Chondrocyte (in vitro differentiated cells): ENCODE measurements at regions not wholly inside any gene's neighbourhood (a gene's known extent, or its start where the extent isn't known, plus 50 kb on each side); places are given as distances from the start of the nearest gene placed in this dataset.
"Not testable (repeated sequence)": the region's sequence is repeated elsewhere in the genome, so short reads cannot be mapped to it uniquely, and the experiment has no call there.

ENCODE experiments used
- DNase-seq: peaks from one replicate; pipeline ENCODE4 v3.0.0; 2021; ENCODE audit warnings: mixed read lengths, low spot score
- H3K27ac Mint-ChIP-seq: one replicate; pipeline ENCODE4 v1.8.0; 2021; ENCODE audit warnings: mild to moderate bottlenecking, moderate library complexity, mixed read lengths; ENCODE audit not compliant: unreplicated experiment
- H3K27me3 Mint-ChIP-seq: 2 replicates; pipeline ENCODE4 v1.8.0; 2021; ENCODE audit warnings: low read depth, mixed read lengths
- H3K36me3 Mint-ChIP-seq: 2 replicates; pipeline ENCODE4 v1.8.0; 2021; ENCODE audit warnings: low read depth, mixed read lengths
- H3K4me1 Mint-ChIP-seq: 2 replicates; pipeline ENCODE4 v1.8.0; 2021; ENCODE audit warnings: low read depth, mild to moderate bottlenecking, mixed read lengths
- H3K4me3 Mint-ChIP-seq: one replicate; pipeline ENCODE4 v1.8.0; 2021; ENCODE audit warnings: mild to moderate bottlenecking, moderate library complexity, mixed read lengths; ENCODE audit not compliant: unreplicated experiment
- H3K9me3 Mint-ChIP-seq: 2 replicates; pipeline ENCODE4 v1.8.0; 2021; ENCODE audit warnings: low read depth, mixed read lengths
- CTCF ChIP-seq: fragments of 200-600 bp; sonication (generic); IDR thresholded peaks from 2 replicates; pipeline ENCODE4 v1.5.0; 2021; ENCODE audit warnings: antibody characterized with exemption, mild to moderate bottlenecking, moderate library complexity

- Mint-ChIP-seq H3K27ac (no peak overlapping the region), H3K9me3 (no peaks in the 10 kb centered on the region), H3K4me3 (no peak overlapping the region), H3K36me3 (no peaks in the 10 kb centered on the region), H3K27me3 (no peaks in the 10 kb centered on the region), H3K4me1 (no peaks in the 10 kb centered on the region)
- DNase-seq, result peak; percentile 90
- no peak for TF ChIP-seq CTCF
These were observed 4274.9 kb upstream of the OR11H1 start for GRCh38 chr22:11253000-11253511.

- H3K4me3 Mint-ChIP-seq, H3K27me3 Mint-ChIP-seq, H3K36me3 Mint-ChIP-seq, H3K9me3 Mint-ChIP-seq, H3K27ac Mint-ChIP-seq, H3K4me1 Mint-ChIP-seq, DNase-seq: not testable (repeated sequence)
These were observed 4257.0 kb upstream of the OR11H1 start for GRCh38 chr22:11270981-11271380.

- not testable (repeated sequence) for H3K27me3 Mint-ChIP-seq, H3K27ac Mint-ChIP-seq, H3K4me3 Mint-ChIP-seq, H3K4me1 Mint-ChIP-seq, H3K36me3 Mint-ChIP-seq
- H3K9me3 Mint-ChIP-seq, result peaks cover 41% of the 10 kb centered on the region
- DNase-seq, result peak; percentile 95
These were observed 4242.7 kb upstream of the OR11H1 start for GRCh38 chr22:11285116-11285838.

GRCh38 chr22:11285839-11286205 lies 4242.2 kb upstream of the OR11H1 start:
- H3K9me3 Mint-ChIP-seq, result peaks cover 46% of the 10 kb centered on the region
- not testable (repeated sequence) for H3K27me3 Mint-ChIP-seq, H3K4me3 Mint-ChIP-seq, H3K36me3 Mint-ChIP-seq, H3K4me1 Mint-ChIP-seq, H3K27ac Mint-ChIP-seq, DNase-seq

- H3K4me3 Mint-ChIP-seq, H3K27ac Mint-ChIP-seq, H3K4me1 Mint-ChIP-seq, H3K36me3 Mint-ChIP-seq, DNase-seq, H3K27me3 Mint-ChIP-seq: not testable (repeated sequence)
- H3K9me3 Mint-ChIP-seq, result peaks cover 67% of the 10 kb centered on the region
These were observed 4239.5 kb upstream of the OR11H1 start for GRCh38 chr22:11288246-11289220.

GRCh38 chr22:11298126-11298893 lies 4229.7 kb upstream of the OR11H1 start:
- not testable (repeated sequence) for H3K27me3 Mint-ChIP-seq, H3K36me3 Mint-ChIP-seq, H3K4me1 Mint-ChIP-seq, H3K27ac Mint-ChIP-seq, H3K4me3 Mint-ChIP-seq, DNase-seq
- peaks cover 60% of the 10 kb centered on the region for H3K9me3 Mint-ChIP-seq

- not testable (repeated sequence) for H3K27me3 Mint-ChIP-seq, H3K4me1 Mint-ChIP-seq, H3K36me3 Mint-ChIP-seq, H3K27ac Mint-ChIP-seq, H3K4me3 Mint-ChIP-seq, DNase-seq
- H3K9me3 Mint-ChIP-seq, result peaks cover 78% of the 10 kb centered on the region
These were observed 4225.6 kb upstream of the OR11H1 start for GRCh38 chr22:11302427-11302826.

GRCh38 chr22:11302904-11303303 lies 4225.1 kb upstream of the OR11H1 start:
- H3K4me3 Mint-ChIP-seq, H3K27me3 Mint-ChIP-seq, H3K36me3 Mint-ChIP-seq, DNase-seq, H3K4me1 Mint-ChIP-seq, H3K27ac Mint-ChIP-seq: not testable (repeated sequence)
- H3K9me3 Mint-ChIP-seq, result peaks cover 78% of the 10 kb centered on the region

- H3K4me1 Mint-ChIP-seq, H3K27ac Mint-ChIP-seq, DNase-seq, H3K4me3 Mint-ChIP-seq, H3K27me3 Mint-ChIP-seq, H3K36me3 Mint-ChIP-seq: not testable (repeated sequence)
- H3K9me3 Mint-ChIP-seq, result peaks cover 79% of the 10 kb centered on the region
These were observed 4222.8 kb upstream of the OR11H1 start for GRCh38 chr22:11305179-11305578.

GRCh38 chr22:11306933-11307518 lies 4221.0 kb upstream of the OR11H1 start:
- DNase-seq, H3K36me3 Mint-ChIP-seq, H3K27me3 Mint-ChIP-seq, H3K4me3 Mint-ChIP-seq, H3K27ac Mint-ChIP-seq, H3K4me1 Mint-ChIP-seq: not testable (repeated sequence)
- H3K9me3 Mint-ChIP-seq, result peaks cover 80% of the 10 kb centered on the region
